WTC11 (cell line): ENCODE measurements at regions not wholly inside any gene's neighbourhood (a gene's known extent, or its start where the extent isn't known, plus 50 kb on each side); places are given as distances from the start of the nearest gene placed in this dataset.

ENCODE experiments used
- ATAC-seq: fragments of 200-7000 bp; cut with Tn5 transposase; 2 replicates; pipeline ENCODE4 v1.10.0; 2021; ENCODE audit warnings: mild to moderate bottlenecking, moderate library complexity
- CTCF ChIA-PET: fragments of 300-600 bp; sonication (Branson Sonifier 250); formaldehyde crosslinking; loops from one replicate; lab custom pipeline; 2021; ENCODE audit warnings: antibody characterized with exemption; lab: Charles Lee
- POLR2A ChIA-PET: fragments of 350-600 bp; sonication (Branson Sonifier 250); formaldehyde crosslinking; loops from one replicate; lab custom pipeline; 2021; ENCODE audit warnings: antibody characterized with exemption; lab: Charles Lee
- DNase-seq: peaks from one replicate; pipeline ENCODE4 v3.0.0; 2021; ENCODE audit warnings: low spot score
- H3K27ac Mint-ChIP-seq: 2 replicates; pipeline ENCODE4 v1.8.0; 2021; ENCODE audit warnings: mixed read lengths
- H3K27me3 Mint-ChIP-seq: 2 replicates; pipeline ENCODE4 v1.8.0; 2021; ENCODE audit warnings: low read depth, mild to moderate bottlenecking, moderate library complexity, mixed read lengths
- H3K36me3 Mint-ChIP-seq: 2 replicates; pipeline ENCODE4 v1.8.0; 2021; ENCODE audit warnings: mixed read lengths
- H3K4me1 Mint-ChIP-seq: 2 replicates; pipeline ENCODE4 v1.8.0; 2022; ENCODE audit warnings: mixed read lengths
- H3K4me3 Mint-ChIP-seq: 2 replicates; pipeline ENCODE4 v1.8.0; 2021; ENCODE audit warnings: mild to moderate bottlenecking, moderate library complexity, mixed read lengths
- H3K9me3 Mint-ChIP-seq: 2 replicates; pipeline ENCODE4 v1.8.0; 2021; ENCODE audit warnings: mixed read lengths
- ATF1 ChIP-seq: sonication (generic); formaldehyde crosslinking; IDR thresholded peaks from 2 replicates; pipeline ENCODE4 v1.8.1; 2023; ENCODE audit warnings: mild to moderate bottlenecking, moderate library complexity, missing genetic modification reagents
- CBFB ChIP-seq: sonication (generic); formaldehyde crosslinking; IDR thresholded peaks from 2 replicates; pipeline ENCODE4 v1.8.1; 2022; ENCODE audit warnings: mild to moderate bottlenecking, low read depth, missing genetic modification reagents
- CREM ChIP-seq: sonication (generic); formaldehyde crosslinking; IDR thresholded peaks from 2 replicates; pipeline ENCODE4 v1.8.1; 2022; ENCODE audit warnings: mild to moderate bottlenecking, missing genetic modification reagents, moderate library complexity
- EMX1 ChIP-seq: fragments of 250-450 bp; sonication (Bioruptor Pico); IDR thresholded peaks from 2 replicates; pipeline ENCODE4 v1.8.0; 2021; ENCODE audit warnings: mild to moderate bottlenecking
- FOXJ3 ChIP-seq: sonication (generic); formaldehyde crosslinking; IDR thresholded peaks from 2 replicates; pipeline ENCODE4 v1.9.0; 2021; ENCODE audit warnings: missing genetic modification reagents, mild to moderate bottlenecking, borderline replicate concordance
- FOXP1 ChIP-seq: sonication (generic); formaldehyde crosslinking; IDR thresholded peaks from 2 replicates; pipeline ENCODE4 v1.8.0; 2022; ENCODE audit warnings: missing genetic modification reagents, mild to moderate bottlenecking, moderate library complexity, borderline replicate concordance
- GRHL2 ChIP-seq: fragments of 250-450 bp; sonication (Bioruptor Pico); IDR thresholded peaks from 2 replicates; pipeline ENCODE4 v1.8.0; 2022; ENCODE audit warnings: mild to moderate bottlenecking, moderate library complexity; ENCODE audit not compliant: insufficient replicate concordance, severe bottlenecking
- JUN ChIP-seq: sonication (generic); formaldehyde crosslinking; IDR thresholded peaks from 2 replicates; pipeline ENCODE4 v1.8.0; 2023; ENCODE audit warnings: mild to moderate bottlenecking, missing genetic modification reagents
- KAT7 ChIP-seq: sonication (generic); formaldehyde crosslinking; IDR thresholded peaks from 2 replicates; pipeline ENCODE4 v1.8.1; 2023; ENCODE audit warnings: missing genetic modification reagents, mild to moderate bottlenecking, borderline replicate concordance
- MYBL2 ChIP-seq: sonication (generic); formaldehyde crosslinking; IDR thresholded peaks from 2 replicates; pipeline ENCODE4 v1.8.1; 2023; ENCODE audit warnings: mild to moderate bottlenecking, moderate library complexity, missing genetic modification reagents
- NR3C1 ChIP-seq: sonication (generic); formaldehyde crosslinking; conservative IDR thresholded peaks from 2 replicates; pipeline ENCODE4 v1.8.1; 2023; ENCODE audit warnings: low read depth, mild to moderate bottlenecking, missing genetic modification reagents
- PRRX2 ChIP-seq: fragments of 250-450 bp; sonication (Bioruptor Pico); IDR thresholded peaks from 2 replicates; pipeline ENCODE4 v1.8.0; 2021; ENCODE audit warnings: mild to moderate bottlenecking
- SMAD3 ChIP-seq: sonication (generic); formaldehyde crosslinking; IDR thresholded peaks from 2 replicates; pipeline ENCODE4 v1.8.0; 2022; ENCODE audit warnings: missing genetic modification reagents, mild to moderate bottlenecking, borderline replicate concordance
- TCF7 ChIP-seq: sonication (generic); formaldehyde crosslinking; IDR thresholded peaks from 2 replicates; pipeline ENCODE4 v1.8.0; 2022; ENCODE audit warnings: mild to moderate bottlenecking, low read depth, missing genetic modification reagents, moderate library complexity
- ZNF121 ChIP-seq: sonication (generic); formaldehyde crosslinking; IDR thresholded peaks from 2 replicates; pipeline ENCODE4 v1.8.0; 2023; ENCODE audit warnings: missing genetic modification reagents
- TF ChIP-seq, protein P1 (sequence below): sonication (generic); formaldehyde crosslinking; conservative IDR thresholded peaks from 2 replicates; pipeline ENCODE4 v1.8.1; 2023; ENCODE audit warnings: mild to moderate bottlenecking, low read depth, missing genetic modification reagents, moderate library complexity
- TF ChIP-seq, protein P2 (sequence below): sonication (generic); formaldehyde crosslinking; IDR thresholded peaks from 2 replicates; pipeline ENCODE4 v1.8.1; 2023; ENCODE audit warnings: mild to moderate bottlenecking, missing genetic modification reagents
- TF ChIP-seq, protein P3 (sequence below): sonication (generic); formaldehyde crosslinking; IDR thresholded peaks from 2 replicates; pipeline ENCODE4 v1.8.0; 2023; ENCODE audit warnings: mild to moderate bottlenecking, missing genetic modification reagents
- TF ChIP-seq, protein P4 (sequence below): sonication (generic); formaldehyde crosslinking; IDR thresholded peaks from 2 replicates; pipeline ENCODE4 v1.8.1; 2022; ENCODE audit warnings: mild to moderate bottlenecking, missing genetic modification reagents, moderate library complexity, borderline replicate concordance
- TF ChIP-seq, protein P5 (sequence below): sonication (generic); formaldehyde crosslinking; IDR thresholded peaks from 2 replicates; pipeline ENCODE4 v1.8.1; 2022; ENCODE audit warnings: mild to moderate bottlenecking, moderate library complexity, missing genetic modification reagents
- TF ChIP-seq, protein P6 (sequence below): fragments of 250-450 bp; sonication (Bioruptor Pico); IDR thresholded peaks from 2 replicates; pipeline ENCODE4 v1.9.0; 2021; ENCODE audit warnings: moderate library complexity, mild to moderate bottlenecking, inconsistent platforms, borderline replicate concordance
- TF ChIP-seq, protein P7 (sequence below): sonication (generic); formaldehyde crosslinking; IDR thresholded peaks from 2 replicates; pipeline ENCODE4 v1.8.1; 2022; ENCODE audit warnings: low read depth, missing genetic modification reagents, borderline replicate concordance

DNA sequence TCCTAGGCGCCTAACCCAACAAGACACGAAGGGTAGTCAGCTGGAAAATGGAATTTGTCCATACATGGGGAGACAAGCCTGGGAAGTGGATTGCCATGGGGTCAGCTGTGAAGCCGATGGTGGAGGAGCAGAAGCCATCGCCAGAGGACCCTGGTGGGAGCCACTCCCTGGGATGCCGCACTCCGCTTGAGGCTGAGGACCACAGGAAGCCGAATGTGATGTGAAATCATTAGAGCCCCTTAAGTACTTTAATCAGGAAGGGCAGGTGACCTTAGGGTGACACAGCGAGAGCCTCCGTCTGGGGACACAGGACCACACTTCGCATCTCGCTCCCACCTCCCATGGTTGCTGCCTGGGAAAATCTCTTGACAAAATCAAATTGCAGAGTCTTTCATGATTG is 614.6 kb upstream of the MGMT start (continued):
- TF ChIP-seq, protein P1, sequence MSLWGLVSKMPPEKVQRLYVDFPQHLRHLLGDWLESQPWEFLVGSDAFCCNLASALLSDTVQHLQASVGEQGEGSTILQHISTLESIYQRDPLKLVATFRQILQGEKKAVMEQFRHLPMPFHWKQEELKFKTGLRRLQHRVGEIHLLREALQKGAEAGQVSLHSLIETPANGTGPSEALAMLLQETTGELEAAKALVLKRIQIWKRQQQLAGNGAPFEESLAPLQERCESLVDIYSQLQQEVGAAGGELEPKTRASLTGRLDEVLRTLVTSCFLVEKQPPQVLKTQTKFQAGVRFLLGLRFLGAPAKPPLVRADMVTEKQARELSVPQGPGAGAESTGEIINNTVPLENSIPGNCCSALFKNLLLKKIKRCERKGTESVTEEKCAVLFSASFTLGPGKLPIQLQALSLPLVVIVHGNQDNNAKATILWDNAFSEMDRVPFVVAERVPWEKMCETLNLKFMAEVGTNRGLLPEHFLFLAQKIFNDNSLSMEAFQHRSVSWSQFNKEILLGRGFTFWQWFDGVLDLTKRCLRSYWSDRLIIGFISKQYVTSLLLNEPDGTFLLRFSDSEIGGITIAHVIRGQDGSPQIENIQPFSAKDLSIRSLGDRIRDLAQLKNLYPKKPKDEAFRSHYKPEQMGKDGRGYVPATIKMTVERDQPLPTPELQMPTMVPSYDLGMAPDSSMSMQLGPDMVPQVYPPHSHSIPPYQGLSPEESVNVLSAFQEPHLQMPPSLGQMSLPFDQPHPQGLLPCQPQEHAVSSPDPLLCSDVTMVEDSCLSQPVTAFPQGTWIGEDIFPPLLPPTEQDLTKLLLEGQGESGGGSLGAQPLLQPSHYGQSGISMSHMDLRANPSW (CRISPR knock-in tag) = no peak
- TF ChIP-seq, protein P2, sequence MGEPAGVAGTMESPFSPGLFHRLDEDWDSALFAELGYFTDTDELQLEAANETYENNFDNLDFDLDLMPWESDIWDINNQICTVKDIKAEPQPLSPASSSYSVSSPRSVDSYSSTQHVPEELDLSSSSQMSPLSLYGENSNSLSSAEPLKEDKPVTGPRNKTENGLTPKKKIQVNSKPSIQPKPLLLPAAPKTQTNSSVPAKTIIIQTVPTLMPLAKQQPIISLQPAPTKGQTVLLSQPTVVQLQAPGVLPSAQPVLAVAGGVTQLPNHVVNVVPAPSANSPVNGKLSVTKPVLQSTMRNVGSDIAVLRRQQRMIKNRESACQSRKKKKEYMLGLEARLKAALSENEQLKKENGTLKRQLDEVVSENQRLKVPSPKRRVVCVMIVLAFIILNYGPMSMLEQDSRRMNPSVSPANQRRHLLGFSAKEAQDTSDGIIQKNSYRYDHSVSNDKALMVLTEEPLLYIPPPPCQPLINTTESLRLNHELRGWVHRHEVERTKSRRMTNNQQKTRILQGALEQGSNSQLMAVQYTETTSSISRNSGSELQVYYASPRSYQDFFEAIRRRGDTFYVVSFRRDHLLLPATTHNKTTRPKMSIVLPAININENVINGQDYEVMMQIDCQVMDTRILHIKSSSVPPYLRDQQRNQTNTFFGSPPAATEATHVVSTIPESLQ (CRISPR knock-in tag) = no peak
- TF ChIP-seq, protein P3, sequence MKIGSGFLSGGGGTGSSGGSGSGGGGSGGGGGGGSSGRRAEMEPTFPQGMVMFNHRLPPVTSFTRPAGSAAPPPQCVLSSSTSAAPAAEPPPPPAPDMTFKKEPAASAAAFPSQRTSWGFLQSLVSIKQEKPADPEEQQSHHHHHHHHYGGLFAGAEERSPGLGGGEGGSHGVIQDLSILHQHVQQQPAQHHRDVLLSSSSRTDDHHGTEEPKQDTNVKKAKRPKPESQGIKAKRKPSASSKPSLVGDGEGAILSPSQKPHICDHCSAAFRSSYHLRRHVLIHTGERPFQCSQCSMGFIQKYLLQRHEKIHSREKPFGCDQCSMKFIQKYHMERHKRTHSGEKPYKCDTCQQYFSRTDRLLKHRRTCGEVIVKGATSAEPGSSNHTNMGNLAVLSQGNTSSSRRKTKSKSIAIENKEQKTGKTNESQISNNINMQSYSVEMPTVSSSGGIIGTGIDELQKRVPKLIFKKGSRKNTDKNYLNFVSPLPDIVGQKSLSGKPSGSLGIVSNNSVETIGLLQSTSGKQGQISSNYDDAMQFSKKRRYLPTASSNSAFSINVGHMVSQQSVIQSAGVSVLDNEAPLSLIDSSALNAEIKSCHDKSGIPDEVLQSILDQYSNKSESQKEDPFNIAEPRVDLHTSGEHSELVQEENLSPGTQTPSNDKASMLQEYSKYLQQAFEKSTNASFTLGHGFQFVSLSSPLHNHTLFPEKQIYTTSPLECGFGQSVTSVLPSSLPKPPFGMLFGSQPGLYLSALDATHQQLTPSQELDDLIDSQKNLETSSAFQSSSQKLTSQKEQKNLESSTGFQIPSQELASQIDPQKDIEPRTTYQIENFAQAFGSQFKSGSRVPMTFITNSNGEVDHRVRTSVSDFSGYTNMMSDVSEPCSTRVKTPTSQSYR = no peak
- TF ChIP-seq ZNF121 (CRISPR knock-in tag) (no peak), TCF7 (CRISPR knock-in tag) (no peak), FOXJ3 (no peak), ATF1 (CRISPR knock-in tag) (no peak), NR3C1 (CRISPR knock-in tag) (no peak), GRHL2 (no peak), SMAD3 (CRISPR knock-in tag) (no peak), FOXP1 (no peak)
- TF ChIP-seq, protein P4, sequence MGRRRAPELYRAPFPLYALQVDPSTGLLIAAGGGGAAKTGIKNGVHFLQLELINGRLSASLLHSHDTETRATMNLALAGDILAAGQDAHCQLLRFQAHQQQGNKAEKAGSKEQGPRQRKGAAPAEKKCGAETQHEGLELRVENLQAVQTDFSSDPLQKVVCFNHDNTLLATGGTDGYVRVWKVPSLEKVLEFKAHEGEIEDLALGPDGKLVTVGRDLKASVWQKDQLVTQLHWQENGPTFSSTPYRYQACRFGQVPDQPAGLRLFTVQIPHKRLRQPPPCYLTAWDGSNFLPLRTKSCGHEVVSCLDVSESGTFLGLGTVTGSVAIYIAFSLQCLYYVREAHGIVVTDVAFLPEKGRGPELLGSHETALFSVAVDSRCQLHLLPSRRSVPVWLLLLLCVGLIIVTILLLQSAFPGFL = no peak

DNA sequence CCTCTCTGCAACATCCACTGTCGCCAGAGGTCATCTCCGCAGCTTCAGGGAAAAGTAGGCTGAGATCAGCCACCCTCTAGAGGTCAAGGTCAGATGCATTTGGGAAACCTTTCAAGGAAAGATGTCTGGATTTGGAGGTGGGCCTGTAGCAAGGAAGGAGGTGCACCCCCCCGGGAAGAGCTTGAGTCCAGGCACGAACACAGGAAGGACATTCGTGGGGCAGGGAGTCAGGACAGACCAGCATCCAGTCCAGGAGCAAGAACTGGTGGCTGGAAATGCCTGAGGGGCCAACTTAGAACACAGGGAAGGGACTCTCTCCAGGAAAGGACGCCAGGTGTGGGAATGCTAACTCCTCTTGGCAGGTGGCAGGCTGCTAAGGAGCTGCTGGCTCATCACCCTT is 614.1 kb upstream of the MGMT start:
- no peak for DNase-seq
- ChIA-PET CTCF (no interaction called here), POLR2A (no interaction called here)
- Mint-ChIP-seq H3K4me1 (peaks cover 12% of the 10 kb centered on the region), H3K27ac (no peak overlapping the region), H3K4me3 (no peak overlapping the region), H3K36me3 (no peaks in the 10 kb centered on the region), H3K27me3 (no peaks in the 10 kb centered on the region), H3K9me3 (no peaks in the 10 kb centered on the region)
- ATAC-seq = no peak
- TF ChIP-seq, protein P5, sequence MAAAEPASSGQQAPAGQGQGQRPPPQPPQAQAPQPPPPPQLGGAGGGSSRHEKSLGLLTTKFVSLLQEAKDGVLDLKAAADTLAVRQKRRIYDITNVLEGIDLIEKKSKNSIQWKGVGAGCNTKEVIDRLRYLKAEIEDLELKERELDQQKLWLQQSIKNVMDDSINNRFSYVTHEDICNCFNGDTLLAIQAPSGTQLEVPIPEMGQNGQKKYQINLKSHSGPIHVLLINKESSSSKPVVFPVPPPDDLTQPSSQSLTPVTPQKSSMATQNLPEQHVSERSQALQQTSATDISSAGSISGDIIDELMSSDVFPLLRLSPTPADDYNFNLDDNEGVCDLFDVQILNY (CRISPR knock-in tag) = no peak
- TF ChIP-seq CREM (CRISPR knock-in tag) (no peak), MYBL2 (no peak), CBFB (CRISPR knock-in tag) (no peak), KAT7 (CRISPR knock-in tag) (no peak), ZNF121 (CRISPR knock-in tag) (no peak), PRRX2 (CRISPR knock-in tag) (no peak), JUN (CRISPR knock-in tag) (no peak), EMX1 (CRISPR knock-in tag) (no peak)
- TF ChIP-seq, protein P6, sequence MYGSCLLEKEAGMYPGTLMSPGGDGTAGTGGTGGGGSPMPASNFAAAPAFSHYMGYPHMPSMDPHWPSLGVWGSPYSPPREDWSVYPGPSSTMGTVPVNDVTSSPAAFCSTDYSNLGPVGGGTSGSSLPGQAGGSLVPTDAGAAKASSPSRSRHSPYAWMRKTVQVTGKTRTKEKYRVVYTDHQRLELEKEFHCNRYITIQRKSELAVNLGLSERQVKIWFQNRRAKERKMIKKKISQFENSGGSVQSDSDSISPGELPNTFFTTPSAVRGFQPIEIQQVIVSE (CRISPR knock-in tag) = no peak
- TF ChIP-seq, protein P2 (CRISPR knock-in tag) = no peak
- TF ChIP-seq, protein P7, sequence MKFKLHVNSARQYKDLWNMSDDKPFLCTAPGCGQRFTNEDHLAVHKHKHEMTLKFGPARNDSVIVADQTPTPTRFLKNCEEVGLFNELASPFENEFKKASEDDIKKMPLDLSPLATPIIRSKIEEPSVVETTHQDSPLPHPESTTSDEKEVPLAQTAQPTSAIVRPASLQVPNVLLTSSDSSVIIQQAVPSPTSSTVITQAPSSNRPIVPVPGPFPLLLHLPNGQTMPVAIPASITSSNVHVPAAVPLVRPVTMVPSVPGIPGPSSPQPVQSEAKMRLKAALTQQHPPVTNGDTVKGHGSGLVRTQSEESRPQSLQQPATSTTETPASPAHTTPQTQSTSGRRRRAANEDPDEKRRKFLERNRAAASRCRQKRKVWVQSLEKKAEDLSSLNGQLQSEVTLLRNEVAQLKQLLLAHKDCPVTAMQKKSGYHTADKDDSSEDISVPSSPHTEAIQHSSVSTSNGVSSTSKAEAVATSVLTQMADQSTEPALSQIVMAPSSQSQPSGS (CRISPR knock-in tag) = no peak
